GM21717 (cell line): ENCODE measurements at regions not wholly inside any gene's neighbourhood (a gene's known extent, or its start where the extent isn't known, plus 50 kb on each side); places are given as distances from the start of the nearest gene placed in this dataset.
"Not testable (repeated sequence)": the region's sequence is repeated elsewhere in the genome, so short reads cannot be mapped to it uniquely, and the experiment has no call there.

ENCODE experiments used
- ATAC-seq: cut with Tn5 transposase; IDR thresholded peaks from one replicate; pipeline ENCODE4 v1.9.1; 2021; ENCODE audit warnings: mild to moderate bottlenecking, moderate library complexity; ENCODE audit not compliant: unreplicated experiment

GRCh38 chr5:39775086-39775796 is 350.5 kb upstream of the DAB2 start:
- no peak for ATAC-seq

- ATAC-seq: no peak
Observed at GRCh38 chr5:39774605-39775004, 349.8 kb upstream of the DAB2 start.

DNA sequence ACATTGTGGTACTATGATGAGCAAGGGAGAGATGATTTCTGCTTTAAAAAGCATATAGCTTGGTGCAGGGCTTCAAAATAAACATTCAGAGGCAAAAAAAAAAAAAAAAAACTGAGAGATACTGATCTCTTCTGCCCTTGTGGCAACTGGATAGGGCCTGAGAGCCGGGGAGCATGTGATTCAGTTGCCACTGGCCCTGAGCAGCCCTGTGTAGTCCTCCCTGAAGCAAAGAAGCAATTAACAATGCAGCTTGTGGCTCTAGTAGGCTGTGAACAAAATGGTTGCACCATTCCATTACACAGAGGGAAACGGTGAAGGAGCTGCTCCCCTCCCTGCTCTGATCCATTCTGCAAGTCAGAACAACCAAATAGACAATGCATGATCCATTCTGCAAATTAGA is 347.5 kb upstream of the DAB2 start:
- ATAC-seq: no peak

DNA sequence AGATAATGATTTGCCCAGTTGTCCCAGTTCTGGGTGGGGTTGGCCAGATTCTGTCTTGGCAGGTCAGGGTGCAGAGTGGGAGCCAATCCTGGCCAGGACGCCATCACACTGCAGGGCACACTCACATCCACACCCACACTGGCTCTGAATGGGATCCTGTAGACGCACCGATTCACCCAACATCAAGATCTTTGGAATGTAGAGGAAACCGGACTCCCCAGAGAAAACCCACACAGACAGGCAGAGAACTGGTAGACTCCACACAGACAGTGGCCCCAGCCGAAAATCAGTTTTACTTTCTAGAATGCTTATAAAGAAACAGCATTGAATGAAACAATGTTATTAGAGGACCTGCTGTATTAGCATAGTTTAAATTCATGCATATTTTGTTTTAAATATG is 343.1 kb upstream of the DAB2 start:
- no peak for ATAC-seq

DNA sequence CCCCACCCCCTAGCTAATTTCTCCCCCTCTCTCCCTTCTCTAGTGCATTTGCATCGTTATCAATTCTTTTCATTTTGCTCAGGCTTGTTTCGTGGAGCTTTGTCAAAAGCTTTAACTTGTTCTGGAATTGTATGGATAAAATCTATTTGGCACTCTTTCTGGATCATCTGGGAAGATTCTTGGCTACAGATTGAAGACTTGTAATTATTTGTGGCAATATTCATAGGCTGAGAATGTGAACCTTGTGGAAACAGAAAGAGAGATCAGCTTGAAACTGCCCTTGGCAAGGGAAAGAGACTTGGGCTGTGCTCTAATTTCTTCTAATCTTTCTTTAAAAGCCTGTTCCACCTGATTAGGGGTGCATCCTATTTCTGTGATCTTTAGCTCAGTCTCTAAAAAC is 340.6 kb upstream of the DAB2 start:
- no peak for ATAC-seq

GRCh38 chr5:39762761-39763160 is 338.0 kb upstream of the DAB2 start:
- no peak for ATAC-seq

GRCh38 chr5:39761199-39761950 is 336.6 kb upstream of the DAB2 start:
- no peak for ATAC-seq

GRCh38 chr5:39760385-39761198 is 335.8 kb upstream of the DAB2 start:
- no peak for ATAC-seq

DNA sequence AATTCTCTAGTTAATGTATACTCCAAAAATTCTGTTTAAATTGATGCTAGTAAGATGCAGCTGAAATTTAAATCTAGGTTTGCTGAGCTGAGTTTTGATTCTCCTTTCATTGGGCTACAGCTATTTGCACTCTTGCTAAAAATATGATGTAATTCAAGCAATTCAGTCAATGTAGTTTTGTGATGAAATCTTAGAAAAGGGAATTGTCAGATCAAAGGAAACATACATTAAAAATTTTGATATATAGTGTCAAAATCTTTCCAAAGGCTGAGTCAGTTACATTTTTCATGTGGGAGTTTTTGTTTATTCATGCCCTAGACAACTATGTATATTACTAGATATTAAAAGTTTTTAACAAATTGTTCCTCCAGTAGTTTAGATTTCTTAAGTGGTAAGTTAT is 334.9 kb upstream of the DAB2 start:
- ATAC-seq: no peak

DNA sequence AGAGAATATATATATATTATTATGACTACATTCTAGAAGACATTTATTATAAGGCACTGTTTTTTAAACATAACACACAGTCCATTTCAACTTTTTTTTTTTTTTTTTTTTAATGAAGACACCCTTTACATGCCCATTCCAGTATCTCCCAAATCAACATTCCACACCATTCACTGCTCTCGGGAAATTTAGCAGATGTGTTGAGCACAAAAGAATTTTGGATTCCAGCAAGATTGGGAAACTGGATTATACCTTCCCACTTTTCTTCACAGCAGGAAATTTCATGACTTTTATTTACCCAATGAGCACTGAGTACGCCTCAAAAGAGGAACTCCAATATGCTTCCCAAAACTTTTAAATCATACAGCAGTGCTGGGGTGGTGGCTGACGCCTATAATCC is 333.6 kb upstream of the DAB2 start:
- no peak for ATAC-seq

GRCh38 chr5:39757131-39757530 is 332.4 kb upstream of the DAB2 start:
- no peak for ATAC-seq

DNA sequence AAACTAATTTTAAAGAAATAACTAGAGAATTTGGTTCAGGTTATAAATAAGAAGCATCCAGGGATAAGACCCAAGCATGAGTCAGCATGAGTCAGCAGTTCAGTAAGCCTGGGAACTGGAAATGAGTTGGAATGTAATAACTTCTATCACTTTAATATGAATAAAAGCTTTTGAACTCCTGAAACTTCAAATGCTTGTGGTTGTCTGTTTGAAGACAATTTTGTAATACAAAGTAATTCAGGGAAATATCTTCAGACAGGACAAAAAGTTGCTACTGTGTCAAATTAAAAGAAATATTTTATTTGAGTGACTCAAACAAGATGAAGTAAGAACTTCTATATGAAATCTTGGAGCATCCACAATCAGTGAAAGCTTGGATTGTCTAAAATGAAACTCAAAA is 331.2 kb upstream of the DAB2 start:
- no peak for ATAC-seq

DNA sequence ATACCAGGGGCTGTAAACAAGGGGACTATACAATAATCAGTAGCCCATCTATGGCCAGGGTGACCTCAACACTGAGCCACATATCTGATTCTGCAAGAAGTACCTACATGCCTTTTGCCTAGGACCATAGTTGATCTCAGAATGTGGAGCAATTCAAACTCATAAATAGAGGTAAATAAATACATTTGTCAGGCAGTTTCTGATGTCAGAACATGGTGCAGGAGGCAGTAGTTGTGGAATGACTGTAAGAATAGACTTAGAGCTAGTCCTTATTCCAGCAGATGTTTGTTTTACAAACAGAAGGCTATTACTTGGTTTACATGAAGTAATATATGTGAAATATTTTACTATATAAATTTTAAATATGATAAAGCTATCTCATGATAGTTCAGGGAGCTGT is 330.7 kb upstream of the DAB2 start:
- no peak for ATAC-seq

DNA sequence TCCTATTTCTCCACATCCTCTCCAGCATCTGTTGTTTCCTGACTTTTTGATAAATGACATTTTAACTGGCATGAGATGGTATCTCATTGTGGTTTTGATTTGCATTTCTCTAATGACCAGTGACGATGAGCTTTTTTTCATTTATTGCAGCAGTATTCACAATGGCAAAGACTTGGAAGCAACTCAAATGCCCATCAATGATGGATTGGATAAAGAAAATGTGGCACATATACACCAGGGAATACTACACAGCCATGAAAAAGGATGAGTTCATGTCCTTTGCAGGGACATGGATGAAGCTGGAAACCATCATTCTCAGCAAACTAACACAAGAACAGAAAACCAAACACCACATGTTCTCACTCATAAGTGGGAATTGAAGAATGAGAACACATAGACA is 329.0 kb upstream of the DAB2 start:
- ATAC-seq: not testable (repeated sequence)

- no peak for ATAC-seq
Observed at GRCh38 chr5:39750661-39751060, 325.9 kb upstream of the DAB2 start.

GRCh38 chr5:39742916-39743315 is 318.1 kb upstream of the DAB2 start:
- no peak for ATAC-seq

DNA sequence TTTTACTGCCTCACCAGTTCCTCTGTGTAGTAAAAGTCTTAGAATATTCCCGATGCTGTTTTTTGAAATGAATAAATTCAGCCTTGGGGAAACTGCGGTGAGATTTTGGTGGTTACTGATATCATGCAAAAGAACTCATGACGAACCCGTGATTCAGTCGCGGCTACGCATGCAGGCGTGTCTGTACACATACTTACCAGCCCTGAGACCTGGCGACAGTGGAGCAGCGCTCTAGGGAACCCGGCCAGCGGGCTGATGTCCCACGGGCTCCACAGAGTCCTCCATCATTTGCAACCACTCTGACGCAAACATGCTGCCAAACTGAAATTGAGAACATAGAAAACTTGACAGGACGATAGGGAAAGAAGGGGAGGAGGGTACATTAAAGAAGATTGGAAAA is 315.6 kb upstream of the DAB2 start:
- no peak for ATAC-seq

DNA sequence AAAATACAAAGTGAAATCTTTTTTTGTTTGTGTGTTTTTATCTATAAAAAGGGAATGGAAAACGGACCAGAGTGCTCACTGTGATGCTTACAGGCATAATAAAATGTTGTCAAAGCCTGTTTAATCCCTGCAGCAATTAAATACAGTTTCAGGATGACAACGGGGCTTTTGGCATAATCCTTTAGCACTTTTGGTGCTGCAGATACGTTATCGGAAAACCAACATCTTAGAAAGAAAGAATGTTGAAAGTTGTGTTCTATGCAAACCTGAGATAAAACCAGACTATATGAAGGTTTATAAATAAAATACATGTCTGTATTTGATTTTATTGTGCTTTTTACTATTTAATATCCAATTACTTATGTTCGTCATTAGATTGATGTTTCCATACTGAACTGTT is 307.4 kb upstream of the DAB2 start:
- no peak for ATAC-seq

DNA sequence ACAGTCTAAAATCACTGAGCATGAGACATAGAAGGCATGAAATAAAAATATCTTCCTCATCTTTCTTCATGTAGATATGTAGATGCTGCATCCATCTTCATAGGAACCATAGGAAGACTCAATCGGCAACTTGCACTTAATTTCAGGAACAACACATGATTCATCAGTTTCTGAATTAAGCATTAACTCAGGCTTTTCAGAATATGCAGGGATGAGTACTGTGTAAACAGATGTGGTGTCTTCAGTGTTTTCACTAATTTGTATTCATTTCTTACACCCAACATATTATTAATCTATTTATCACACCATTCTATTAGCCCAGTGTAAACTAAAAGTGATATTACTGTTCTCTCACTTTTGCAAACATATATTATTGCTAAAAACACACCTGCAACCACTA is 305.9 kb upstream of the DAB2 start:
- ATAC-seq: no peak

- ATAC-seq: no peak
Observed at GRCh38 chr5:39730006-39730405, 305.2 kb upstream of the DAB2 start.

GRCh38 chr5:39726467-39726866 is 301.7 kb upstream of the DAB2 start:
- no peak for ATAC-seq

DNA sequence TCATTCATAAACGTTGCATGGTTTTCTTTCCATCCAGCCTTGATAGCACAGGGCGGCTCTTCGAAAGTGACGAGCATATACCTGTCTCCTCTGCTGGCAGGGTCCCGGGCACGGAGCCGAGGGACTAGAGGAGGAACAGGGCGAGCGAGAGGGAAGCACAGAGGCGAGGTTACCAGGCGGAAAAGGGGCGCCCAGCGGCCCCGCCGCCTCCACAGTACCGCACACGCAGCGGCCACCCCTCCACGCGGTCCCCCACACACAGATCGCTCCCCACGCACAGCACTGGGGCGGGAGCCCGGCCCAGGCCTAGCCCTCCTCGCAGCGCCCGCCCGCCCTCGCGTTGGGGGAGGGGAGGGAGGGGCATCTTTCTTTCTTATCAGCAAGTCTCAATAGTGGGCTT is 296.6 kb upstream of the DAB2 start:
- ATAC-seq: no peak
